Mammary epithelial cell (primary cell): ENCODE measurements at regions not wholly inside any gene's neighbourhood (a gene's known extent, or its start where the extent isn't known, plus 50 kb on each side); places are given as distances from the start of the nearest gene placed in this dataset.

Source experiments
- EZH2 ChIP-seq: IDR thresholded peaks from 2 replicates; pipeline ENCODE4 v1.6.1; 2012; ENCODE audit warnings: low read length, inconsistent platforms, borderline replicate concordance
- TF ChIP-seq, protein P1 (sequence below), 2 donors: IDR thresholded peaks in 1 of 2; conservative IDR thresholded peaks in 1 of 2; 2 replicates each; pipeline ENCODE4 v1.5.1; 2011 to 2012; ENCODE audit warnings: inconsistent platforms in 2 of 2, low read length in 2 of 2, mild to moderate bottlenecking in 2 of 2, control low read depth in 1 of 2, low read depth in 1 of 2; ENCODE audit not compliant: insufficient read depth in 1 of 2; ENCODE audit errors: extremely low read depth in 1 of 2

DNA sequence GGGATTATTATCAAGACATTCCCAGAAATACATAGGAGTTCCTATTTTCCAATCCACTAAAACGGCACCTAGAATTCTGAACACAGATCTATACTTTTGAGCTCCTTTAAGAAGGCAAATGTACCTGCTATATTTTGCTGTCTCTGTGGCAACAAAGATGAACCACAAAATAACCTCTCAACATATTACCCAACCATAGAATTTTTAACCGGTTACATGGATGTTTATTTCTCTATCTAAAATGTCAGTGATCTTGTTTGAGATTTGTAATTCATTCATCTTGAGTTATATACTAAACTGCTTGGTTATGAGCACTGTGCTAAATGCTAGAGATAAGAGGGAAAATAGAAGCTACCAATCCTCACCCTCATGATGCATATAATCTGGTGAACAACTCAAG lies 117.5 kb upstream of the HMGCLL1 start:
- TF ChIP-seq, protein P1, sequence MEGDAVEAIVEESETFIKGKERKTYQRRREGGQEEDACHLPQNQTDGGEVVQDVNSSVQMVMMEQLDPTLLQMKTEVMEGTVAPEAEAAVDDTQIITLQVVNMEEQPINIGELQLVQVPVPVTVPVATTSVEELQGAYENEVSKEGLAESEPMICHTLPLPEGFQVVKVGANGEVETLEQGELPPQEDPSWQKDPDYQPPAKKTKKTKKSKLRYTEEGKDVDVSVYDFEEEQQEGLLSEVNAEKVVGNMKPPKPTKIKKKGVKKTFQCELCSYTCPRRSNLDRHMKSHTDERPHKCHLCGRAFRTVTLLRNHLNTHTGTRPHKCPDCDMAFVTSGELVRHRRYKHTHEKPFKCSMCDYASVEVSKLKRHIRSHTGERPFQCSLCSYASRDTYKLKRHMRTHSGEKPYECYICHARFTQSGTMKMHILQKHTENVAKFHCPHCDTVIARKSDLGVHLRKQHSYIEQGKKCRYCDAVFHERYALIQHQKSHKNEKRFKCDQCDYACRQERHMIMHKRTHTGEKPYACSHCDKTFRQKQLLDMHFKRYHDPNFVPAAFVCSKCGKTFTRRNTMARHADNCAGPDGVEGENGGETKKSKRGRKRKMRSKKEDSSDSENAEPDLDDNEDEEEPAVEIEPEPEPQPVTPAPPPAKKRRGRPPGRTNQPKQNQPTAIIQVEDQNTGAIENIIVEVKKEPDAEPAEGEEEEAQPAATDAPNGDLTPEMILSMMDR (conservative IDR thresholded peaks at IDR 0.05 in 1 of 2, IDR thresholded peaks at IDR 0.05 in 1 of 2; ENCODE audit: extremely low read depth in 1 of 2, insufficient read depth in 1 of 2, low read depth in 1 of 2, low read length in 2 of 2): no peak
- no peak for TF ChIP-seq EZH2
